A549 (cell line): ENCODE measurements at regions not wholly inside any gene's neighbourhood (a gene's known extent, or its start where the extent isn't known, plus 50 kb on each side); places are given as distances from the start of the nearest gene placed in this dataset.
A peak's percentile ranks its signal among the peaks of the same experiment; 100 is the strongest.

Experiments
- ATAC-seq, 2 experiments: fragments of 200-7000 bp in 1 of 2; fragments of >200 bp in 1 of 2; cut with Nextera tagmentation in 1 of 2; cut with Tn5 transposase in 1 of 2; 3 replicates each; pipeline versions ENCODE4 v1.8.0 to v1.9.1; 2018 to 2020; ENCODE audit warnings: mild to moderate bottlenecking in 1 of 2, moderate library complexity in 1 of 2
- CTCF ChIA-PET: fragments of 300-600 bp; sonication (Branson Sonifier 250); formaldehyde crosslinking; extraction: SDS; loops from one replicate; lab custom pipeline; 2021; ENCODE audit warnings: antibody characterized with exemption, inconsistent platforms; lab: Yijun Ruan, JAX
- POLR2A ChIA-PET: fragments of 350-600 bp; formaldehyde crosslinking; extraction: SDS; loops from one replicate; lab custom pipeline; 2021; ENCODE audit warnings: antibody characterized with exemption, inconsistent platforms; lab: Yijun Ruan, JAX
- DNase-seq, 2 experiments: peaks; one replicate each; pipeline versions ENCODE4 v3.0.0 to v3.0.0-alpha.2; 2011 to 2016; ENCODE audit warnings: low read depth in 1 of 2, low spot score in 1 of 2
- FAIRE-seq: peaks from 2 replicates; lab custom pipeline; 2011; peaks lifted over from hg19 to GRCh38; lab: Jason Lieb, UNC
- H3K27ac ChIP-seq, 2 experiments: fragments of >200 bp; sonication (Bioruptor Twin); formaldehyde crosslinking; 3 replicates each; pipeline ENCODE4 v1.5.1; 2016 to 2017
- H3K4me1 ChIP-seq: fragments of >200 bp; sonication (Bioruptor Twin); formaldehyde crosslinking; 3 replicates; pipeline ENCODE4 v1.6.1; 2016
- H3K4me2 ChIP-seq: fragments of >200 bp; sonication (Bioruptor Twin); formaldehyde crosslinking; 3 replicates; pipeline ENCODE4 v1.6.1; 2016
- H3K4me3 ChIP-seq: fragments of >200 bp; sonication (Bioruptor Twin); formaldehyde crosslinking; 3 replicates; pipeline ENCODE4 v1.5.1; 2016
- H3K9me3 ChIP-seq: fragments of >200 bp; sonication (Bioruptor Twin); formaldehyde crosslinking; 3 replicates; pipeline ENCODE4 v1.6.1; 2016
- CEBPB ChIP-seq, 2 experiments: fragments of >200 bp in 1 of 2; sonication (Bioruptor Twin) in 1 of 2; formaldehyde crosslinking in 1 of 2; IDR thresholded peaks; 2 replicates each; pipeline ENCODE4 v1.6.1; 2012 to 2016
- CHD2 ChIP-seq: fragments of 150-350 bp; IDR thresholded peaks from 2 replicates; pipeline ENCODE4 v1.6.1; 2014; ENCODE audit warnings: low read length; ENCODE audit not compliant: partially characterized antibody
- ESRRA ChIP-seq: fragments of 150-350 bp; IDR thresholded peaks from 2 replicates; pipeline ENCODE4 v1.6.1; 2014; ENCODE audit warnings: mild to moderate bottlenecking, low read length, borderline replicate concordance
- FOSB ChIP-seq: fragments of 250-450 bp; sonication (Bioruptor Pico); IDR thresholded peaks from 2 replicates; pipeline ENCODE4 v1.5.0; 2020; ENCODE audit warnings: mild to moderate bottlenecking, moderate library complexity
- HOXA7 ChIP-seq: fragments of 250-450 bp; sonication (Bioruptor Pico); IDR thresholded peaks from 2 replicates; pipeline ENCODE4 v1.5.0; 2020; ENCODE audit warnings: mild to moderate bottlenecking, moderate library complexity
- MYC ChIP-seq: IDR thresholded peaks from 2 replicates; pipeline ENCODE4 v1.6.1; 2012; ENCODE audit warnings: mild to moderate bottlenecking, inconsistent platforms, low read length, improper control_type of control experiment, borderline replicate concordance
- NFE2L2 ChIP-seq: fragments of 150-350 bp; conservative IDR thresholded peaks from 2 replicates; pipeline ENCODE4 v1.6.1; 2014; ENCODE audit warnings: low read length
- POLR2A ChIP-seq: IDR thresholded peaks from 2 replicates; pipeline ENCODE4 v1.6.1; 2012; ENCODE audit warnings: mild to moderate bottlenecking, low read length
- RAD21 ChIP-seq, 2 experiments: fragments of >200 bp in 1 of 2; sonication (Bioruptor Twin) in 1 of 2; formaldehyde crosslinking in 1 of 2; IDR thresholded peaks in 1 of 2; conservative IDR thresholded peaks in 1 of 2; 2 replicates in 1 of 2; 3 replicates in 1 of 2; pipeline ENCODE4 v1.6.1; 2012 to 2018; ENCODE audit warnings: inconsistent platforms in 1 of 2
- SMC3 ChIP-seq: fragments of >200 bp; sonication (Bioruptor Twin); formaldehyde crosslinking; IDR thresholded peaks from 3 replicates; pipeline ENCODE4 v1.6.1; 2018; ENCODE audit warnings: inconsistent platforms
- ZC3H11A ChIP-seq: fragments of 450-650 bp; IDR thresholded peaks from 2 replicates; pipeline ENCODE4 v1.6.1; 2014; ENCODE audit warnings: antibody characterized with exemption, mild to moderate bottlenecking
- WGBS: methylation state at CpG from one replicate; pipeline ENCODE4 v1.1.6; 2017; ENCODE audit errors: missing lambda C conversion rate; 5-methylcytosine and 5-hydroxymethylcytosine counted together
- TF ChIP-seq, protein P1 (sequence below): IDR thresholded peaks from 2 replicates; pipeline ENCODE4 v1.6.1; 2012; ENCODE audit warnings: low read depth, borderline replicate concordance
- TF ChIP-seq, protein P2 (sequence below): fragments of >200 bp; sonication (Bioruptor Twin); formaldehyde crosslinking; IDR thresholded peaks from 3 replicates; pipeline ENCODE4 v1.5.1; 2016
- TF ChIP-seq, protein P3 (sequence below): fragments of 250-450 bp; sonication (Bioruptor Pico); IDR thresholded peaks from 2 replicates; pipeline ENCODE4 v1.5.0; 2021; ENCODE audit warnings: mild to moderate bottlenecking, moderate library complexity, borderline replicate concordance
- TF ChIP-seq, protein P4 (sequence below): fragments of >200 bp; sonication (Bioruptor Twin); formaldehyde crosslinking; IDR thresholded peaks from 3 replicates; pipeline ENCODE4 v1.6.1; 2016
- TF ChIP-seq, protein P5 (sequence below): IDR thresholded peaks from 2 replicates; pipeline ENCODE4 v1.6.1; 2012
- TF ChIP-seq, protein P6 (sequence below): fragments of 200-600 bp; sonication (generic); IDR thresholded peaks from 2 replicates; pipeline ENCODE4 v1.6.1; 2016; ENCODE audit warnings: antibody characterized with exemption, mild to moderate bottlenecking, moderate library complexity

DNA sequence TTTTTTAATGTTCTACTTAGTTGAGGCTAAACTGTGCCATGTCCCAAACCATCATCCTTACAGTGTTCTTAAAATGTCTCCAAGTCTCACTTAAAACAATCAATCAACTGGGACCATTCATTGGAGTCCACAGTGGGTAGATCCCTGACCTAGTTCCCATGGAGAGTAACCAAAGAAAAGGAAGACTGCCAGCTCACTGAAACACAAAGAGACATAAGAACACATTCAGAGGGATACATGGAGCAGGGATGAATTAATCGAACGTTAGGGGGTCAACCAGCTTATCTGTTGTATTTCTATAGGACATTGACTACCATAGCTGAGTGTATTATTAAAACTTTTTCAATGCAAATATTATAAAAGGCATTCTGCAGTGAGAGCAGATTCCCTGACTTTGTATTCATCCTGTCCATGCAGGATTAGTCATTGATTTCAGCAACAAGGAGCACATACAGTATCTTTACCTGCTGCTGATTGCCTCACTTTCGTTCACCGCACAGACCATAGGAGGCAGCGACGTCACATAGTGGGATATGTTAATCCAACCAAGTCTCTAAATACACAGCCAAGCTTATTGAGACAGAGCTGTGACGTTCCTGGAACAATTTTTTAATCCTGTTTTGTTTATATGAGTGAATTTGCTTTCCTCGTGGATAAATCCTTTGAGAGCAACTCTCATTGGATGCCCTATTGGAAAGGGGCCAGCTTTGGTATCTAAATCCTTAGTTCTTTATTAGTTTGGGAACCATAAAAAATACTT lies 364.9 kb upstream of the RBMS3 start:
- no peak for TF ChIP-seq FOSB (CRISPR knock-in tag)
- TF ChIP-seq, protein P1, sequence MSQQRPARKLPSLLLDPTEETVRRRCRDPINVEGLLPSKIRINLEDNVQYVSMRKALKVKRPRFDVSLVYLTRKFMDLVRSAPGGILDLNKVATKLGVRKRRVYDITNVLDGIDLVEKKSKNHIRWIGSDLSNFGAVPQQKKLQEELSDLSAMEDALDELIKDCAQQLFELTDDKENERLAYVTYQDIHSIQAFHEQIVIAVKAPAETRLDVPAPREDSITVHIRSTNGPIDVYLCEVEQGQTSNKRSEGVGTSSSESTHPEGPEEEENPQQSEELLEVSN: no peak
- TF ChIP-seq CHD2: no peak
- TF ChIP-seq CEBPB (IDR thresholded peaks at IDR 0.05): peak in 1 of 2 experiments; percentile 56; a peak in 2 of 4 replicates
- no peak for TF ChIP-seq NFE2L2
- no peak for TF ChIP-seq HOXA7 (CRISPR knock-in tag)
- TF ChIP-seq, protein P2, sequence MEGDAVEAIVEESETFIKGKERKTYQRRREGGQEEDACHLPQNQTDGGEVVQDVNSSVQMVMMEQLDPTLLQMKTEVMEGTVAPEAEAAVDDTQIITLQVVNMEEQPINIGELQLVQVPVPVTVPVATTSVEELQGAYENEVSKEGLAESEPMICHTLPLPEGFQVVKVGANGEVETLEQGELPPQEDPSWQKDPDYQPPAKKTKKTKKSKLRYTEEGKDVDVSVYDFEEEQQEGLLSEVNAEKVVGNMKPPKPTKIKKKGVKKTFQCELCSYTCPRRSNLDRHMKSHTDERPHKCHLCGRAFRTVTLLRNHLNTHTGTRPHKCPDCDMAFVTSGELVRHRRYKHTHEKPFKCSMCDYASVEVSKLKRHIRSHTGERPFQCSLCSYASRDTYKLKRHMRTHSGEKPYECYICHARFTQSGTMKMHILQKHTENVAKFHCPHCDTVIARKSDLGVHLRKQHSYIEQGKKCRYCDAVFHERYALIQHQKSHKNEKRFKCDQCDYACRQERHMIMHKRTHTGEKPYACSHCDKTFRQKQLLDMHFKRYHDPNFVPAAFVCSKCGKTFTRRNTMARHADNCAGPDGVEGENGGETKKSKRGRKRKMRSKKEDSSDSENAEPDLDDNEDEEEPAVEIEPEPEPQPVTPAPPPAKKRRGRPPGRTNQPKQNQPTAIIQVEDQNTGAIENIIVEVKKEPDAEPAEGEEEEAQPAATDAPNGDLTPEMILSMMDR: peak; percentile 16; the same call in 1 of the 3 replicates
- peak; percentile 29 to 63; a peak in 4 of 5 replicates for TF ChIP-seq RAD21 (conservative IDR thresholded peaks at IDR 0.05 in 1 of 2, IDR thresholded peaks at IDR 0.05 in 1 of 2)
- TF ChIP-seq ZC3H11A: no peak
- TF ChIP-seq, protein P3, sequence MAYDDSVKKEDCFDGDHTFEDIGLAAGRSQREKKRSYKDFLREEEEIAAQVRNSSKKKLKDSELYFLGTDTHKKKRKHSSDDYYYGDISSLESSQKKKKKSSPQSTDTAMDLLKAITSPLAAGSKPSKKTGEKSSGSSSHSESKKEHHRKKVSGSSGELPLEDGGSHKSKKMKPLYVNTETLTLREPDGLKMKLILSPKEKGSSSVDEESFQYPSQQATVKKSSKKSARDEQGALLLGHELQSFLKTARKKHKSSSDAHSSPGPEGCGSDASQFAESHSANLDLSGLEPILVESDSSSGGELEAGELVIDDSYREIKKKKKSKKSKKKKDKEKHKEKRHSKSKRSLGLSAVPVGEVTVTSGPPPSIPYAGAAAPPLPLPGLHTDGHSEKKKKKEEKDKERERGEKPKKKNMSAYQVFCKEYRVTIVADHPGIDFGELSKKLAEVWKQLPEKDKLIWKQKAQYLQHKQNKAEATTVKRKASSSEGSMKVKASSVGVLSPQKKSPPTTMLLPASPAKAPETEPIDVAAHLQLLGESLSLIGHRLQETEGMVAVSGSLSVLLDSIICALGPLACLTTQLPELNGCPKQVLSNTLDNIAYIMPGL (CRISPR knock-in tag): no peak
- TF ChIP-seq POLR2A: no peak
- no peak for TF ChIP-seq ESRRA
- TF ChIP-seq, protein P4, sequence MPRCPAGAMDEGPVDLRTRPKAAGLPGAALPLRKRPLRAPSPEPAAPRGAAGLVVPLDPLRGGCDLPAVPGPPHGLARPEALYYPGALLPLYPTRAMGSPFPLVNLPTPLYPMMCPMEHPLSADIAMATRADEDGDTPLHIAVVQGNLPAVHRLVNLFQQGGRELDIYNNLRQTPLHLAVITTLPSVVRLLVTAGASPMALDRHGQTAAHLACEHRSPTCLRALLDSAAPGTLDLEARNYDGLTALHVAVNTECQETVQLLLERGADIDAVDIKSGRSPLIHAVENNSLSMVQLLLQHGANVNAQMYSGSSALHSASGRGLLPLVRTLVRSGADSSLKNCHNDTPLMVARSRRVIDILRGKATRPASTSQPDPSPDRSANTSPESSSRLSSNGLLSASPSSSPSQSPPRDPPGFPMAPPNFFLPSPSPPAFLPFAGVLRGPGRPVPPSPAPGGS: no peak
- TF ChIP-seq, protein P5, sequence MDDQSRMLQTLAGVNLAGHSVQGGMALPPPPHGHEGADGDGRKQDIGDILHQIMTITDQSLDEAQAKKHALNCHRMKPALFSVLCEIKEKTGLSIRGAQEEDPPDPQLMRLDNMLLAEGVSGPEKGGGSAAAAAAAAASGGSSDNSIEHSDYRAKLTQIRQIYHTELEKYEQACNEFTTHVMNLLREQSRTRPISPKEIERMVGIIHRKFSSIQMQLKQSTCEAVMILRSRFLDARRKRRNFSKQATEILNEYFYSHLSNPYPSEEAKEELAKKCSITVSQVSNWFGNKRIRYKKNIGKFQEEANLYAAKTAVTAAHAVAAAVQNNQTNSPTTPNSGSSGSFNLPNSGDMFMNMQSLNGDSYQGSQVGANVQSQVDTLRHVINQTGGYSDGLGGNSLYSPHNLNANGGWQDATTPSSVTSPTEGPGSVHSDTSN: no peak
- no peak for TF ChIP-seq MYC

DNA sequence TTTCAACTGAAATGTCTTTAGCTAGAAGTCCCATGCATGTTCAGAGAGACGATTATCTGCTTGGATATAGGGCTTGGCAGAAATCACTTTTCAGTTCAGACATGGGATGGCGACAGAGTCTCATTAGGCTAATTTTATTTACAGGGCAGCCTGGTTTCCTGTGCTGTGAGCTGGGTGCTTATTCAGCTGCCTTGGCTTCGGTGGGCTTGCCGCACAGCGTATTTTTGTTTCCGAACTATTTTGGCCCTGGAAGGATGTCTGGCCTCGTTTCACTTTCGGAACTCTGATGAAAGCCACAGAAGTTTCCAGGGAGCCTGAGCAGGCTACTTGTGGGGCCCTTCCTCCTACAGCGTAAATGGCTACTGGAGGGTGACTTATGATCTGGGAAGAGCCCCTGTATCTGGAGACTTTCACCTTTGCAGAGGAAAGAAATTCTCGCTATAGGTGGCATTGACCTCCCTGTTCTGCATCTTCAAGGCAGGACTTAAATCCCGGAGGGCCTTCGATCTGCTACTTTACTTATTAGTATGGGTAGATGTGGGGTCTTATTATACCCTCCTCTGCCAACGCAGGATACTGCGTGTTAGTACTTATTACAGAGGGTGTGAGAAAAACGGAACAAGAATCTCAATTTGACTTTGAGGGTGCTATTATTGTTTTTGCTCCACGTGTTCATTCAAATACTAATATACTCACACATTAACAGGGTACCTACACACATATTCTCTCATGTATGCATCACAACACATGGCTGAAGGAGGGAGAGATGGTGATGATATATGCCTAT lies 364.0 kb upstream of the RBMS3 start:
- no peak for FAIRE-seq
- CTCF ChIA-PET: interaction anchor here (0.6 to 1.3 kb wide), 4 partner anchors 9 to 838 kb away, joined by 3 to 6 read pairs (median 4); no protein-coding TSS in a partner anchor
- H3K4me1 ChIP-seq: no peaks in the 10 kb centered on the region
- peak; percentile 13; the same call in 1 of the 3 replicates for TF ChIP-seq SMC3
- peak in 1 of 2 experiments; percentile 49; a peak in 3 of 5 replicates for TF ChIP-seq RAD21 (conservative IDR thresholded peaks at IDR 0.05 in 1 of 2, IDR thresholded peaks at IDR 0.05 in 1 of 2)
- TF ChIP-seq, protein P6, sequence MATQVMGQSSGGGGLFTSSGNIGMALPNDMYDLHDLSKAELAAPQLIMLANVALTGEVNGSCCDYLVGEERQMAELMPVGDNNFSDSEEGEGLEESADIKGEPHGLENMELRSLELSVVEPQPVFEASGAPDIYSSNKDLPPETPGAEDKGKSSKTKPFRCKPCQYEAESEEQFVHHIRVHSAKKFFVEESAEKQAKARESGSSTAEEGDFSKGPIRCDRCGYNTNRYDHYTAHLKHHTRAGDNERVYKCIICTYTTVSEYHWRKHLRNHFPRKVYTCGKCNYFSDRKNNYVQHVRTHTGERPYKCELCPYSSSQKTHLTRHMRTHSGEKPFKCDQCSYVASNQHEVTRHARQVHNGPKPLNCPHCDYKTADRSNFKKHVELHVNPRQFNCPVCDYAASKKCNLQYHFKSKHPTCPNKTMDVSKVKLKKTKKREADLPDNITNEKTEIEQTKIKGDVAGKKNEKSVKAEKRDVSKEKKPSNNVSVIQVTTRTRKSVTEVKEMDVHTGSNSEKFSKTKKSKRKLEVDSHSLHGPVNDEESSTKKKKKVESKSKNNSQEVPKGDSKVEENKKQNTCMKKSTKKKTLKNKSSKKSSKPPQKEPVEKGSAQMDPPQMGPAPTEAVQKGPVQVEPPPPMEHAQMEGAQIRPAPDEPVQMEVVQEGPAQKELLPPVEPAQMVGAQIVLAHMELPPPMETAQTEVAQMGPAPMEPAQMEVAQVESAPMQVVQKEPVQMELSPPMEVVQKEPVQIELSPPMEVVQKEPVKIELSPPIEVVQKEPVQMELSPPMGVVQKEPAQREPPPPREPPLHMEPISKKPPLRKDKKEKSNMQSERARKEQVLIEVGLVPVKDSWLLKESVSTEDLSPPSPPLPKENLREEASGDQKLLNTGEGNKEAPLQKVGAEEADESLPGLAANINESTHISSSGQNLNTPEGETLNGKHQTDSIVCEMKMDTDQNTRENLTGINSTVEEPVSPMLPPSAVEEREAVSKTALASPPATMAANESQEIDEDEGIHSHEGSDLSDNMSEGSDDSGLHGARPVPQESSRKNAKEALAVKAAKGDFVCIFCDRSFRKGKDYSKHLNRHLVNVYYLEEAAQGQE: no peak
- DNase-seq: peak in 1 of 2 experiments; percentile 20
- peak in 1 of 2 experiments; percentile 79; a peak in 4 of 6 replicates for ATAC-seq
- no peak overlapping the region; the same call in 2 of the 3 replicates for H3K4me2 ChIP-seq
- POLR2A ChIA-PET: interaction anchor here (0.7 kb wide), 1 partner anchor 269 kb away, joined by 3 read pairs; no protein-coding TSS in a partner anchor
- no peaks in the 10 kb centered on the region for H3K9me3 ChIP-seq
- WGBS: 81% methylated on average over 16 of the region's 16 CpGs
- H3K4me3 ChIP-seq: no peak overlapping the region
- no peak overlapping the region for H3K27ac ChIP-seq

More for the DNA sequence above, 364.9 kb upstream of the RBMS3 start:
- Histone ChIP-seq H3K9me3 (no peaks in the 10 kb centered on the region), H3K4me2 (no peak overlapping the region; the same call in 2 of the 3 replicates), H3K4me3 (no peak overlapping the region), H3K4me1 (no peaks in the 10 kb centered on the region), H3K27ac (no peak overlapping the region)
- ChIA-PET POLR2A (interaction anchor here (0.7 kb wide), 1 partner anchor 270 kb away, joined by 3 read pairs; no protein-coding TSS in a partner anchor), CTCF (interaction anchor here (0.6 to 1.3 kb wide), 5 partner anchors 8 to 839 kb away, joined by 3 to 6 read pairs (median 3); no protein-coding TSS in a partner anchor)
- DNase-seq (peak; percentile 7 to 59), FAIRE-seq (no peak), ATAC-seq (peak; percentile 59 to 83; a peak in 5 of 6 replicates)
- WGBS: 55% methylated on average over 8 of the region's 8 CpGs
